Natural killer cell (primary cell): ENCODE measurements at regions not wholly inside any gene's neighbourhood (a gene's known extent, or its start where the extent isn't known, plus 50 kb on each side); places are given as distances from the start of the nearest gene placed in this dataset.
A peak's percentile ranks its signal among the peaks of the same experiment; 100 is the strongest.

ENCODE experiments used
- ATAC-seq, 3 donors: fragments of 150-1000 bp in 2 of 3; fragments of 200-7000 bp in 1 of 3; cut with Tn5 transposase; 1 replicate in 1 of 3; 2 replicates in 2 of 3; pipeline ENCODE4 v1.10.0; 2021; ENCODE audit warnings: mild to moderate bottlenecking in 2 of 3, moderate library complexity in 2 of 3
- DNase-seq, 2 donors: peaks; one replicate each; pipeline versions ENCODE4 v3.0.0 to v3.0.0-alpha.2; 2013 to 2021; ENCODE audit warnings: mixed read lengths in 1 of 2
- H3K27ac ChIP-seq: one replicate; pipeline ENCODE4 v1.5.1; 2013; ENCODE audit warnings: mild to moderate bottlenecking, low read length
- H3K27me3 ChIP-seq: one replicate; pipeline ENCODE4 v1.6.1; 2013; ENCODE audit warnings: low read length; ENCODE audit not compliant: control insufficient read depth, insufficient read depth
- H3K36me3 ChIP-seq: one replicate; pipeline ENCODE4 v1.6.1; 2013; ENCODE audit warnings: low read length; ENCODE audit not compliant: control insufficient read depth, insufficient read depth
- H3K4me1 ChIP-seq: one replicate; pipeline ENCODE4 v1.6.1; 2013; ENCODE audit warnings: low read length; ENCODE audit not compliant: control insufficient read depth, insufficient read depth
- H3K4me3 ChIP-seq: one replicate; pipeline ENCODE4 v1.5.1; 2013; ENCODE audit warnings: low read length
- H3K9me3 ChIP-seq: one replicate; pipeline ENCODE4 v1.6.1; 2013; ENCODE audit warnings: low read length; ENCODE audit not compliant: control insufficient read depth, insufficient read depth
- H3K27ac Mint-ChIP-seq, 2 donors: one replicate each; pipeline ENCODE4 v1.8.0; 2022; ENCODE audit warnings: mild to moderate bottlenecking in 2 of 2, mixed read lengths in 2 of 2, moderate library complexity in 1 of 2
- H3K27me3 Mint-ChIP-seq, 2 donors: one replicate each; pipeline ENCODE4 v1.8.0; 2022; ENCODE audit warnings: low read depth in 2 of 2, mixed read lengths in 2 of 2
- H3K36me3 Mint-ChIP-seq: one replicate; pipeline ENCODE4 v1.8.0; 2022; ENCODE audit warnings: mixed read lengths
- H3K4me1 Mint-ChIP-seq, 2 donors: one replicate each; pipeline ENCODE4 v1.8.0; 2022; ENCODE audit warnings: mixed read lengths in 2 of 2
- H3K4me3 Mint-ChIP-seq: one replicate; pipeline ENCODE4 v1.8.0; 2022; ENCODE audit warnings: mild to moderate bottlenecking, moderate library complexity, mixed read lengths
- H3K9me3 Mint-ChIP-seq, 2 donors: one replicate each; pipeline ENCODE4 v1.8.0; 2022; ENCODE audit warnings: mixed read lengths in 2 of 2
- WGBS: methylation state at CpG from one replicate; pipeline ENCODE4 v1.1.7; 2013; ENCODE audit warnings: missing lambda C conversion rate; ENCODE audit not compliant: insufficient coverage; 5-methylcytosine and 5-hydroxymethylcytosine counted together
- intact Hi-C: fragments of 100-400 bp; cut with micrococcal nuclease; formaldehyde crosslinking; loops from one replicate; pipeline ENCODE4 v1.14.2; 2022
- TF ChIP-seq, protein P1 (sequence below): fragments of 200-600 bp; IDR thresholded peaks from one replicate; pipeline ENCODE4 v1.8.0; 2022; ENCODE audit warnings: antibody characterized with exemption

GRCh38 chr12:45575417-45575816 is 154.1 kb upstream of the ARID2 start:
- ATAC-seq: peak in 1 of 3 donors; percentile 75
- Mint-ChIP-seq H3K36me3 (no peaks in the 10 kb centered on the region), H3K27ac (no peak overlapping the region), H3K4me1 (peaks cover 4 to 7% of the 10 kb centered on the region in 2 donors), H3K9me3 (no peaks in the 10 kb centered on the region), H3K27me3 (no peaks in the 10 kb centered on the region), H3K4me3 (no peak overlapping the region)
- Histone ChIP-seq H3K9me3 (no peaks in the 10 kb centered on the region), H3K4me1 (peaks cover 9% of the 10 kb centered on the region), H3K27me3 (no peaks in the 10 kb centered on the region), H3K4me3 (no peak overlapping the region), H3K36me3 (no peaks in the 10 kb centered on the region), H3K27ac (no peak overlapping the region)
- TF ChIP-seq, protein P1, sequence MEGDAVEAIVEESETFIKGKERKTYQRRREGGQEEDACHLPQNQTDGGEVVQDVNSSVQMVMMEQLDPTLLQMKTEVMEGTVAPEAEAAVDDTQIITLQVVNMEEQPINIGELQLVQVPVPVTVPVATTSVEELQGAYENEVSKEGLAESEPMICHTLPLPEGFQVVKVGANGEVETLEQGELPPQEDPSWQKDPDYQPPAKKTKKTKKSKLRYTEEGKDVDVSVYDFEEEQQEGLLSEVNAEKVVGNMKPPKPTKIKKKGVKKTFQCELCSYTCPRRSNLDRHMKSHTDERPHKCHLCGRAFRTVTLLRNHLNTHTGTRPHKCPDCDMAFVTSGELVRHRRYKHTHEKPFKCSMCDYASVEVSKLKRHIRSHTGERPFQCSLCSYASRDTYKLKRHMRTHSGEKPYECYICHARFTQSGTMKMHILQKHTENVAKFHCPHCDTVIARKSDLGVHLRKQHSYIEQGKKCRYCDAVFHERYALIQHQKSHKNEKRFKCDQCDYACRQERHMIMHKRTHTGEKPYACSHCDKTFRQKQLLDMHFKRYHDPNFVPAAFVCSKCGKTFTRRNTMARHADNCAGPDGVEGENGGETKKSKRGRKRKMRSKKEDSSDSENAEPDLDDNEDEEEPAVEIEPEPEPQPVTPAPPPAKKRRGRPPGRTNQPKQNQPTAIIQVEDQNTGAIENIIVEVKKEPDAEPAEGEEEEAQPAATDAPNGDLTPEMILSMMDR: no peak
- intact Hi-C loops: no loop called here
- DNase-seq: no peak

DNA sequence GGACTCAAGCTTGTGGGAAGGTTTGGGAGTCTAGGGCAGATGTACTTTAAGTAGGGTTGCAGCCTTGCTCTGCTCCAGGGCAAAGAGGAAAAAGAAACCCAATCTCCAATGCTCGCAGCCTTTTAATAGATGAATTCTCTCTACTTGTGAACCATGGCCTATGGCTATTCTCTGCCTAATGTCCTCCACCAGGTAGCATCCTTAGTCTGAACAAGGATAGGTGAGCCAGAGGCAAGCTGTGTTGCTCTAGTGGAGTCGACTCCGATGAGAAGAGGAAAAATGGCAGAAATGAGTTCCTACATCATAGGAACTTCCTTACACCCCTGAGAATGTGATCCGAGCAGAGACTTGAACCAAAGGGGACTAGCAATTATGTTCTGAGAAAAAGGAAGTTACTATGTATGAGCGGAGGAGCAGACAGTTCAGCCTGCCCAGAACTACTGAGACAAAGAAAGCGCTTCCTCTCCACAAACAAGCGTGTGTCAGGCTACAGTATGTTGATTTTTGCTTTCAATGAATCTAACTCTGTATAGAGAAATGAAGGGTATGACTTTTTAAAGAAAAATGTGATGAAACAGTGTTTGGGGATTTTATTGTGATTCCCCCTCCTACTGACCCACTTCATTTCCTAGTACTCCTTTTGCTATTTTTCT is 153.6 kb upstream of the ARID2 start:
- no peaks in the 10 kb centered on the region for H3K9me3 ChIP-seq
- intact Hi-C loops: no loop called here
- H3K36me3 Mint-ChIP-seq: no peaks in the 10 kb centered on the region
- H3K27ac ChIP-seq: no peak overlapping the region
- peaks cover 9% of the 10 kb centered on the region for H3K4me1 ChIP-seq
- WGBS: 67% methylated on average over 2 of the region's 7 CpGs
- no peaks in the 10 kb centered on the region for H3K27me3 Mint-ChIP-seq
- H3K36me3 ChIP-seq: no peaks in the 10 kb centered on the region
- H3K4me3 Mint-ChIP-seq: no peak overlapping the region
- no peaks in the 10 kb centered on the region for H3K27me3 ChIP-seq
- H3K27ac Mint-ChIP-seq: no peak overlapping the region
- TF ChIP-seq, protein P1: no peak
- no peaks in the 10 kb centered on the region for H3K9me3 Mint-ChIP-seq
- peak in 1 of 2 donors; percentile 3 for DNase-seq
- H3K4me1 Mint-ChIP-seq: peaks cover 4 to 7% of the 10 kb centered on the region in 2 donors
- no peak overlapping the region for H3K4me3 ChIP-seq
- peak in 2 of 3 donors; percentile 24 to 57 for ATAC-seq

- H3K9me3 Mint-ChIP-seq: peaks cover 0 to 2% of the 10 kb centered on the region in 2 donors
- no peak for ATAC-seq
- no peak overlapping the region for H3K27ac Mint-ChIP-seq
- peaks cover 4 to 7% of the 10 kb centered on the region in 2 donors for H3K4me1 Mint-ChIP-seq
- H3K36me3 Mint-ChIP-seq: no peaks in the 10 kb centered on the region
- H3K9me3 ChIP-seq: no peaks in the 10 kb centered on the region
- no peaks in the 10 kb centered on the region for H3K36me3 ChIP-seq
- H3K27me3 ChIP-seq: no peaks in the 10 kb centered on the region
- TF ChIP-seq, protein P1: no peak
- peaks cover 0 to 4% of the 10 kb centered on the region in 2 donors for H3K27me3 Mint-ChIP-seq
- 88% methylated on average over 1 of the region's 3 CpGs for WGBS
- H3K4me3 ChIP-seq: no peak overlapping the region
- DNase-seq: no peak
- no peak overlapping the region for H3K4me3 Mint-ChIP-seq
- H3K27ac ChIP-seq: no peak overlapping the region
- intact Hi-C loops: no loop called here
- H3K4me1 ChIP-seq: peaks cover 9% of the 10 kb centered on the region
Measured at GRCh38 chr12:45577844-45578399, 151.6 kb upstream of the ARID2 start.
